Ectodermal cell (in vitro differentiated cells): ENCODE measurements at regions not wholly inside any gene's neighbourhood (a gene's known extent, or its start where the extent isn't known, plus 50 kb on each side); places are given as distances from the start of the nearest gene placed in this dataset.

Experiments used
- H3K27ac ChIP-seq: 2 replicates; pipeline ENCODE4 v1.7.0; 2013; ENCODE audit warnings: mild to moderate bottlenecking, low read depth, low read length; ENCODE audit not compliant: insufficient read depth, poor library complexity, severe bottlenecking
- H3K27me3 ChIP-seq: 2 replicates; pipeline ENCODE4 v1.7.0; 2013; ENCODE audit warnings: mild to moderate bottlenecking, low read length; ENCODE audit not compliant: insufficient read depth, control insufficient read depth, poor library complexity, severe bottlenecking
- H3K36me3 ChIP-seq: one replicate; pipeline ENCODE4 v1.7.0; 2013; ENCODE audit warnings: low read length; ENCODE audit not compliant: control insufficient read depth, insufficient read depth
- H3K4me1 ChIP-seq: one replicate; pipeline ENCODE4 v1.7.0; 2013; ENCODE audit warnings: low read length; ENCODE audit not compliant: control insufficient read depth, insufficient read depth
- H3K4me3 ChIP-seq: 2 replicates; pipeline ENCODE4 v1.7.0; 2013; ENCODE audit warnings: low read depth, low read length, control low read depth; ENCODE audit not compliant: insufficient read depth
- H3K9me3 ChIP-seq: 2 replicates; pipeline ENCODE4 v1.7.0; 2013; ENCODE audit warnings: mild to moderate bottlenecking, low read length, moderate library complexity; ENCODE audit not compliant: control insufficient read depth
- WGBS, 2 experiments: methylation state at CpG; one replicate each; pipeline ENCODE4 v1.1.7; 2013; ENCODE audit warnings: missing lambda C conversion rate in 2 of 2; 5-methylcytosine and 5-hydroxymethylcytosine counted together

- Histone ChIP-seq H3K27me3 (no peaks in the 10 kb centered on the region), H3K4me1 (no peaks in the 10 kb centered on the region), H3K27ac (no peak overlapping the region), H3K9me3 (no peaks in the 10 kb centered on the region), H3K4me3 (no peak overlapping the region), H3K36me3 (no peaks in the 10 kb centered on the region)
- WGBS, 2 experiments = 90 to 92% methylated on average over 16 of the region's 16 CpGs
These were observed 229.4 kb upstream of the MYT1L start for GRCh38 chr2:2560374-2561015.

- no peaks in the 10 kb centered on the region for H3K36me3 ChIP-seq
- WGBS, 2 experiments = 87 to 89% methylated on average over 9 of the region's 9 CpGs
These were observed 227.4 kb upstream of the MYT1L start for GRCh38 chr2:2558476-2558875.

GRCh38 chr2:2557475-2557874 lies 226.4 kb upstream of the MYT1L start:
- H3K4me3 ChIP-seq = no peak overlapping the region
- no peak overlapping the region for H3K27ac ChIP-seq
- H3K9me3 ChIP-seq = no peaks in the 10 kb centered on the region
- WGBS, 2 experiments = 90 to 95% methylated on average over 5 of the region's 5 CpGs
- H3K4me1 ChIP-seq = no peaks in the 10 kb centered on the region
- no peaks in the 10 kb centered on the region for H3K27me3 ChIP-seq
- no peaks in the 10 kb centered on the region for H3K36me3 ChIP-seq

More at GRCh38 chr2:2558476-2558875, 227.4 kb upstream of the MYT1L start:
- Histone ChIP-seq H3K4me1 (no peaks in the 10 kb centered on the region), H3K27ac (no peak overlapping the region), H3K27me3 (no peaks in the 10 kb centered on the region), H3K4me3 (no peak overlapping the region), H3K9me3 (no peaks in the 10 kb centered on the region)

DNA sequence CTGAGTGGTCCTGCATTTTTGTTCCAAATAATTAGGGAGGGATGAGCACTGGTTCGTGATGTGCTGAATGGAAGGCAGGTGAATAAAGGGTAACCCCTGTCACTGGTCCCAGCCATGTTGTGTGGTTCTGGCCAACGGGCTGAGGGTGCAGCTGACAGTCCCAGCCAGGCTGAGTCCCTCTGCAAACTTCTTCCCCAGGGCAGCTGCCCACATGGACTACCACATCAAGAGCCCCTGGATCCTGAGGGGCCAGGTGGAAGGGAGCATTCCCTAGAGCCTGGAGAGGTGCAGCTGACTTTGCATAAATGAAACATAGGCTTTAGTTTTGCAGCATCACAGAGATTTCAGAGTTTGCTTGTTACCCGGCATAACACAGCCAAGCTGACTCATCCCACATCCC lies 219.8 kb upstream of the MYT1L start:
- Histone ChIP-seq H3K4me1 (no peaks in the 10 kb centered on the region), H3K36me3 (no peaks in the 10 kb centered on the region), H3K4me3 (no peak overlapping the region), H3K27me3 (no peaks in the 10 kb centered on the region), H3K27ac (no peak overlapping the region), H3K9me3 (no peaks in the 10 kb centered on the region)
- 87 to 93% methylated on average over 3 of the region's 3 CpGs for WGBS, 2 experiments

- H3K27me3 ChIP-seq = no peaks in the 10 kb centered on the region
- H3K36me3 ChIP-seq = no peaks in the 10 kb centered on the region
- no peaks in the 10 kb centered on the region for H3K9me3 ChIP-seq
- H3K4me1 ChIP-seq = peaks cover 2% of the 10 kb centered on the region
- WGBS, 2 experiments = 90% methylated on average over 3 to 4 of the region's 4 CpGs
- no peak overlapping the region for H3K4me3 ChIP-seq
- H3K27ac ChIP-seq = no peak overlapping the region
These were observed 216.8 kb upstream of the MYT1L start for GRCh38 chr2:2547911-2548310.

DNA sequence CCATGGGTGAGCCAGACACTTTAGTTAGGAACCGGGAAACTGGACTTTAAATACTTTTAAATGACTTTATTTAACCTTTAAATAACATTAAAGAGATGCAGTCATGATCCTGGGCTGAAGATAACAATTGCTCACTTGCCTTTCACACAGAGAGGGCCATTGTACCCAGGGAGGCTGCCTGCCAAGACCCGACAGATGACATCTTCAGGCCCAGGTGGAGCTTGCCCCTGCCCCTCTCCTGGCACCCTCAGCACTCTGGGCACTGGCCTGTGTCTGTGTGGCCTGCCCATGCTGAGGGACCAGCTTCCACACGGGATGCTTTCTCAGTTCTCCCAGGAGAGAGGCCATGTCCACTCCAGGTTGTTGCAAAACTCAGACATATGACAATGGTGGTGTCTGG lies 216.4 kb upstream of the MYT1L start:
- H3K27ac ChIP-seq = no peak overlapping the region
- WGBS, 2 experiments = 85 to 87% methylated on average over 3 of the region's 3 CpGs
- no peaks in the 10 kb centered on the region for H3K27me3 ChIP-seq
- no peaks in the 10 kb centered on the region for H3K9me3 ChIP-seq
- no peak overlapping the region for H3K4me3 ChIP-seq
- no peaks in the 10 kb centered on the region for H3K36me3 ChIP-seq
- peaks cover 4% of the 10 kb centered on the region for H3K4me1 ChIP-seq

- 96% methylated on average over 9 of the region's 9 CpGs for WGBS, 2 experiments
- Histone ChIP-seq H3K36me3 (no peaks in the 10 kb centered on the region), H3K9me3 (no peaks in the 10 kb centered on the region), H3K4me3 (no peak overlapping the region), H3K27ac (no peak overlapping the region), H3K4me1 (peaks cover 4% of the 10 kb centered on the region), H3K27me3 (no peaks in the 10 kb centered on the region)
These were observed 215.0 kb upstream of the MYT1L start for GRCh38 chr2:2546046-2546445.

- Histone ChIP-seq H3K4me1 (peaks cover 4% of the 10 kb centered on the region), H3K27ac (no peak overlapping the region)
These were observed 212.0 kb upstream of the MYT1L start for GRCh38 chr2:2542966-2543611.

GRCh38 chr2:2542316-2542715 lies 211.2 kb upstream of the MYT1L start:
- H3K27me3 ChIP-seq = no peaks in the 10 kb centered on the region
- no peaks in the 10 kb centered on the region for H3K36me3 ChIP-seq
- no peaks in the 10 kb centered on the region for H3K9me3 ChIP-seq
- peaks cover 4% of the 10 kb centered on the region for H3K4me1 ChIP-seq
- no peak overlapping the region for H3K27ac ChIP-seq
- 90 to 93% methylated on average over 4 of the region's 4 CpGs for WGBS, 2 experiments
- H3K4me3 ChIP-seq = no peak overlapping the region

More at GRCh38 chr2:2542966-2543611, 212.0 kb upstream of the MYT1L start:
- no peak overlapping the region for H3K4me3 ChIP-seq
- 52 to 53% methylated on average over 24 to 25 of the region's 25 CpGs for WGBS, 2 experiments
- H3K9me3 ChIP-seq = no peaks in the 10 kb centered on the region
- H3K36me3 ChIP-seq = no peaks in the 10 kb centered on the region
- no peaks in the 10 kb centered on the region for H3K27me3 ChIP-seq

GRCh38 chr2:2540406-2540805 lies 209.3 kb upstream of the MYT1L start:
- Histone ChIP-seq H3K4me1 (peaks cover 4% of the 10 kb centered on the region), H3K9me3 (no peaks in the 10 kb centered on the region), H3K27ac (no peak overlapping the region), H3K36me3 (no peaks in the 10 kb centered on the region), H3K4me3 (no peak overlapping the region), H3K27me3 (no peaks in the 10 kb centered on the region)
- WGBS, 2 experiments = 90 to 91% methylated on average over 9 of the region's 9 CpGs
